ENCODE measurements at regions not wholly inside any gene's neighbourhood (a gene's known extent, or its start where the extent isn't known, plus 50 kb on each side); places are given as distances from the start of the nearest gene placed in this dataset.

GRCh38 chr3:22475665-22476240 lies 724.7 kb upstream of the ZNF385D start:
- Histone ChIP-seq H3K4me3 (ENCODE audit: insufficient read depth, low read length, poor library complexity, severe bottlenecking) (no peak overlapping the region), H2AFZ (ENCODE audit: low read depth, low read length, severe bottlenecking) (no peak overlapping the region), H3K27me3 (ENCODE audit: low read length) (no peaks in the 10 kb centered on the region), H3K9ac (ENCODE audit: low read length) (no peak overlapping the region), H4K20me1 (ENCODE audit: low read depth, low read length) (no peaks in the 10 kb centered on the region), H3K79me2 (ENCODE audit: insufficient read depth, low read length) (no peaks in the 10 kb centered on the region), H3K27ac (ENCODE audit: low read depth, low read length) (no peak overlapping the region), H3K36me3 (ENCODE audit: low read length) (no peaks in the 10 kb centered on the region), H3F3A (ENCODE audit: insufficient read depth) (no peaks in the 10 kb centered on the region), H3K9me3 (ENCODE audit: insufficient read depth, low read length) (no peaks in the 10 kb centered on the region), H3K4me2 (ENCODE audit: low read depth, low read length, poor library complexity, severe bottlenecking) (no peak overlapping the region), H3K9me2 (replicated peaks; ENCODE audit: insufficient read depth, low read length) (no peaks in the 10 kb centered on the region)
- TF ChIP-seq CTCF (IDR thresholded peaks at IDR 0.05; ENCODE audit: insufficient read depth, low read length, poor library complexity, severe bottlenecking): no peak
- no peak for TF ChIP-seq EZH2phosphoT487 (conservative IDR thresholded peaks at IDR 0.05; ENCODE audit: low read length)

GRCh38 chr3:22476976-22477375 lies 726.0 kb upstream of the ZNF385D start:
- Histone ChIP-seq H3K9me2 (replicated peaks; ENCODE audit: insufficient read depth, low read length) (no peaks in the 10 kb centered on the region), H2AFZ (ENCODE audit: low read depth, low read length, severe bottlenecking) (no peak overlapping the region), H3K9ac (ENCODE audit: low read length) (no peak overlapping the region), H3F3A (ENCODE audit: insufficient read depth) (no peaks in the 10 kb centered on the region), H3K27ac (ENCODE audit: low read depth, low read length) (no peak overlapping the region), H4K20me1 (ENCODE audit: low read depth, low read length) (no peaks in the 10 kb centered on the region), H3K36me3 (ENCODE audit: low read length) (no peaks in the 10 kb centered on the region), H3K4me3 (ENCODE audit: insufficient read depth, low read length, poor library complexity, severe bottlenecking) (no peak overlapping the region), H3K79me2 (ENCODE audit: insufficient read depth, low read length) (no peaks in the 10 kb centered on the region), H3K4me2 (ENCODE audit: low read depth, low read length, poor library complexity, severe bottlenecking) (no peak overlapping the region), H3K27me3 (ENCODE audit: low read length) (no peaks in the 10 kb centered on the region), H3K9me3 (ENCODE audit: insufficient read depth, low read length) (no peaks in the 10 kb centered on the region)
- TF ChIP-seq CTCF (IDR thresholded peaks at IDR 0.05; ENCODE audit: insufficient read depth, low read length, poor library complexity, severe bottlenecking) (no peak), EZH2phosphoT487 (conservative IDR thresholded peaks at IDR 0.05; ENCODE audit: low read length) (no peak)

GRCh38 chr3:22485954-22486353 lies 717.2 kb upstream of the UBE2E2 start:
- Histone ChIP-seq H3K9me2 (replicated peaks; ENCODE audit: insufficient read depth, low read length) (no peaks in the 10 kb centered on the region), H4K20me1 (ENCODE audit: low read depth, low read length) (no peaks in the 10 kb centered on the region), H3K27ac (ENCODE audit: low read depth, low read length) (no peak overlapping the region)

More at GRCh38 chr3:22485954-22486353, 717.2 kb upstream of the UBE2E2 start:
- Histone ChIP-seq H3K9ac (ENCODE audit: low read length) (no peak overlapping the region), H3K79me2 (ENCODE audit: insufficient read depth, low read length) (no peaks in the 10 kb centered on the region), H3K4me2 (ENCODE audit: low read depth, low read length, poor library complexity, severe bottlenecking) (no peak overlapping the region), H3K36me3 (ENCODE audit: low read length) (no peaks in the 10 kb centered on the region), H3K4me3 (ENCODE audit: insufficient read depth, low read length, poor library complexity, severe bottlenecking) (no peak overlapping the region), H3F3A (ENCODE audit: insufficient read depth) (no peaks in the 10 kb centered on the region), H3K9me3 (ENCODE audit: insufficient read depth, low read length) (no peaks in the 10 kb centered on the region), H2AFZ (ENCODE audit: low read depth, low read length, severe bottlenecking) (no peak overlapping the region), H3K27me3 (ENCODE audit: low read length) (no peaks in the 10 kb centered on the region)
- TF ChIP-seq EZH2phosphoT487 (conservative IDR thresholded peaks at IDR 0.05; ENCODE audit: low read length): no peak
- no peak for TF ChIP-seq CTCF (IDR thresholded peaks at IDR 0.05; ENCODE audit: insufficient read depth, low read length, poor library complexity, severe bottlenecking)
